CD4-positive, alpha-beta T cell treated with Interleukin-15 for 4 hours (primary cell): ENCODE measurements at regions not wholly inside any gene's neighbourhood (a gene's known extent, or its start where the extent isn't known, plus 50 kb on each side); places are given as distances from the start of the nearest gene placed in this dataset.
"Not testable (repeated sequence)": the region's sequence is repeated elsewhere in the genome, so short reads cannot be mapped to it uniquely, and the experiment has no call there.

Source experiments
- DNase-seq: peaks from one replicate; pipeline ENCODE4 v3.0.0-alpha.2; 2020; ENCODE audit warnings: low spot score

- no peak for DNase-seq
Measured at GRCh38 chr6:164826831-164827468, 482.5 kb downstream of the C6orf118 start.

GRCh38 chr6:164825386-164825785, 484.0 kb downstream of the C6orf118 start:
- DNase-seq, result no peak

GRCh38 chr6:164817662-164818061, 491.7 kb downstream of the C6orf118 start:
- DNase-seq, result no peak

DNA sequence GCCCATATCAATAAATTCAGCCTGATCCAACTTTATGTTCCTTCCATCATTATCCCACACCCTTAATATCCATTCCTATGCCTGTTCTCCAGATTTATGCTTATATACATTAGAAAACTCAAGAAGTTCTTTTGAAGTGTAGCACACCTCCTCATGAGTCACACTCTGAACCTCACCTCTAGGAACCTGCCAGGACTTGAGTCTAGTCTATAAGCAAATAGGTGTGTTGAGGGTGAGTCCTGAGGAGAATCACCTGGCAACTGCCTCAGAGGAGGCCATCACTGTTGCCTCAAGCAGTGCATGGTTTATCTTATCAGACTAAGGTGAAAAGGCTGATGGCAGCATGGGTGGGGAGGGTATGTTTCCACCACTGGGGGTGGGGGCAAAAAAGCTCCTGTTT, 496.7 kb downstream of the C6orf118 start:
- DNase-seq, result no peak

DNA sequence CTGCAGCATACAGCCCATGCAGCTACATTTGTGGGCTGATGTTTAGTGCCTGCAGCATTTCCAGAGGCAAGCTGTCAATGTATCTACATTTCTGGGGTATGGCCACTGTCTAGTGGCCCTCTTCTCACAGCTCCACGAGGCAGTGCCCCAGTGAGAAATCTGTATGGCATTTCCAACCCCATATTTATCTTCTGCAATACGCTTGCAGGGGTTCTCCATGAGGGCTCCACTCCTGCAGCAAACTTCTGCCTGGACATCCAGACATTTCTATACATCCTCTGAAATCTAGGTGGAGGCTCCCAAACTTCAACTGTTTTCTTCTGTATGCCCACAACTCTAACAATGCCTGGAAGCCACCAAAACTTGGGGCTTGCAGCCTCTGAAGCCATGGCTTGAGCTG, 502.3 kb downstream of the C6orf118 start:
- no peak for DNase-seq

GRCh38 chr6:164795056-164795815, 514.2 kb downstream of the C6orf118 start:
- no peak for DNase-seq

DNA sequence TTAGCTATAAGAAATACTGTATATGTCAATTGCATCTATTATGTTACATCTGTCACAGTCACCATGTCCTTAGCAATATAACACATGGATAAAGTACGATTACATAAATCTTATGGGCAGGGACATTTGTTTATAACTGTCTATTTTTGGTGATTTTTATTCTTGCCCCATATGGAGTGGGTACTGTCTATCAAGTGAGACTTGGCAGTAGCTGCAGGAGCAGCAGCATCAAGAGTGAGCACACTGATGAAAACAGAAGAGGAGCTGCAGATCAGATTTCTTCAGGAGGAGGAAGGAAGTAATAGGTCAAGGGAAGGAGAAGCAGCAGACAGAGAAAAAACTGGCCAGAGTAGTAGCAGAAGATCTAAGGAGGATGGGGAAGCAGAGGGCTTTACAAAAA, 516.7 kb downstream of the C6orf118 start:
- no peak for DNase-seq

DNA sequence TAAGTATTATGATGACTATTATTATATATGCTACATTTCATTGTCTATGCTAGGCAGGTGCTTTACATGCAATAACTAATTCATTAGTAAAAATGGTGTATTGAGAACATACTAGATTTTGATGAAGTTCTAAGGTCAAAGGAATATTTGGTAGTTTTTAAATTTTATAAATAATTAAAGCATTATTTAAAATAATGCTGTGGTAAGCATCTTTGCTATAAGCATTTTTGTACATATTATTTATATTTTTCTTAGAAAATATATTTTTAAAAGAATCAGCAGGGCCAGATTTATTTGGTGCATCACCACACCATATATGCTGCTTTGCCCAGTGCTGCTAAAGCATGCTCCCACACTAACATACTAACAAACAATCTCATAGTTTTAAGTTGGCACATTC, 517.9 kb downstream of the C6orf118 start:
- no peak for DNase-seq

- no peak for DNase-seq
Measured at GRCh38 chr6:164763788-164764187, 545.6 kb downstream of the C6orf118 start.

DNA sequence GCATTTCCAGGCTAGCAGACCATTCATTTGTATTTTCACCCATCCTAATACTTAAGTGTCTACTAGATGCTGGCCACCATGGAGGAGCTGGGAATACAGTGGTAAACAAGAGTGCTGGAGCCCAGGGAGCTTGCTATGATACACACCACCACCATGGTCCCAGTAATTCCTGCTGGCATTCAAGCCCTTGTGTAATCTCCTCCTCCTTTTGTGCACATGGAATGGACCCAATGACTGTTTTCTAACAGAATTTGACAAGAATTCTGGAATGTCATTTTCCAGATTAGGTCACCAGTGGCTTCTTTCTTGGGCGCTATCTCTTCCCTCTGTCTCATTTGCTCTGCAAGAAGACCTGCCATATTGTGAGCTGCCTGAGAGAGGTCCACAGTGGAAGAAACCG, 552.0 kb downstream of the C6orf118 start:
- no peak for DNase-seq

DNA sequence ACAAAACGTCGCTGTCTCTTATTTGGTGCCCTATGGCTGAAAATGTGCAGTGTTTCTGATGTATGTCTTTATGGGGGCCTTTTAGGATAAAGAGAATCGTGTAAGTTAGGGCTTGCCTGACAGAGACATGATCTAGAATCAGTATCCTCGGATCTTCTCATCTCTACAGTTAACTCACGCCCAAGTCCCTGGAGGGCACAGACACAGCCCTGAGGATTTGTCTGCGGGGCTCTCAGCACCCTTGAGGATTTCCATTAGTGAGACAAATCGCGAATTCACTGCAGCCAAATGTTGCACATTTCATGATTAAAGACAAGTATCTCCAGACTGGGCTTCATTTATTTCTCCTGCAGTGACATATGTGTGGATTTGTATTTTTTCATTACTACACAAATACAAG, 552.7 kb downstream of the C6orf118 start:
- DNase-seq, result no peak

DNA sequence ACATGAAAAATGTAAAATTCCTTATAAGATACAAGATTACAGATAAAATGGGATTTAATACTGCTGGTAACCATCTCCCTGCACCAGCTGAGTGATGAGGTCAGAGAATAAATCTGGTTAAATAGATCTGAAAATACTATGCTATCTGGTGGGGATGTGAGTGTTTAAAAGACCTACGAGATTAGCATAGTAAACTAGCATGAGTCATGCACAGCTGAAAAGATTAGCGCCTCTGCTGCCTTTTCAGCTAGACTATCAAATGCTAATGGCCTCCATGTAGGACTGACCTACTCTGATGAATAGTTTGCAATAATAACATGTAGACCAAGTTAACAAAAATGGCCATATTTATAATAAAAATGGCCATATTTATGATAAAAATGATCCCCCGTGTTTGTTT, 553.3 kb downstream of the C6orf118 start:
- no peak for DNase-seq

GRCh38 chr6:164753517-164753916, 555.9 kb downstream of the C6orf118 start:
- DNase-seq, result no peak

- no peak for DNase-seq
Measured at GRCh38 chr6:164751395-164751794, 558.0 kb downstream of the C6orf118 start.

DNA sequence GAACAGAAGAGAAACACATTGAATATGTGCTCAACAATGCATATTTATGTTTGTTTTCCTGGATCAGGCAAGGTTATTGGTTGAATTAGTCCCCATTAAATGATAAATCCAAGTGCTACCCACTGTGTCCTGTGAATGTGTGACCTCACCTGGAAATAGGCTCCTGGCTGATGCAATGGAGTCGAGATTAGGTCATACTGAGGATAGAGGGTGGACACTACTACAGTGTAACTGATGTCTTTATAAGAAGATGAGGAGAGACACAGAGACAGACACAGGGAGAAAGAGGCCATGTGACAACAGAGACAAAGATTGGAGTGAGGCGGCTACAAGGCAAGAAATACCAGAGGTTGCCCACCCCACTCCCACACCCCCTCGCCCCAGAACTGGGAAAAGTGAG, 559.3 kb downstream of the C6orf118 start:
- DNase-seq, result no peak

DNA sequence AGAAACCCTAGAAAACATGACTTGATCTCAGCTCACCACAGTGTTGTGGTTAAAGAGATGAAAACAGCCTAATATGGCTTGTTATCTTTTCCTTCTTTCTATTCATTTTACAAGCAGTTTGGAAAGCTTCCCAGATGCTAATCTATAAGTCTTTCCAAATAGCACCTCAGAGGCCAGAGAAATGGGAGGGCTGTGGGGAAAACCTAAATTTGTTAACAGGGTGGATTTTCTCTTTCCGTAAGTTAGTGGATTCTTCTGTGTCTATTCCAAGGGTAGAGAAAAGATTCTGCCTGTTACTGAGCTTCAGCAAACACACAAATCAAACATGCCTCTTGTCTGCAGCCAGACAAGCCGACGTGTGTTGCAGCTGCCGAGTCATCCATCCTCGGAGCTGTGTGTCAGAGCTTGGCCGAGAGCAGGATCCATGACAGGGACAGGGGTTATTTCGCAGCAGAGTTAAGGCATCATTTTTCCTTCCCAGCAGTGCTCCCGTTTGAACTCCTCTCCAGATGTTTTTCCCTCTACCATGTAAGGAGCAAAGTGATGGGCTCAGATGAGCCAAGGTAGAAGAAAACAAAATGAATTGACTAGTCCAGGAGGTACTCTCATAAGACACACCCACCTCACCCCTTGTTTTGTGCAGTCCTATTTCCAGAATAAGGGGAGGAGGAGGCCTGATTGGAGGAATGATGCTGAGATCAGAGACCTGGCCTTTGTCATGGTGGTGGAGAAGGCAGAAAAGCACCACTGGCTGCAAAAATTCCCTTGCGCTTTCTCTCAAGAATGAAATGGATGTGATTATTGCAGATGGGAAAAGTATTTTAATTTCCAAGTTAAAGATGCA, 560.0 kb downstream of the C6orf118 start:
- no peak for DNase-seq

GRCh38 chr6:164744301-164744700, 565.1 kb downstream of the C6orf118 start:
- no peak for DNase-seq

GRCh38 chr6:164741938-164742451, 567.4 kb downstream of the C6orf118 start:
- no peak for DNase-seq

GRCh38 chr6:164736090-164736489, 573.3 kb downstream of the C6orf118 start:
- DNase-seq, result not testable (repeated sequence)

DNA sequence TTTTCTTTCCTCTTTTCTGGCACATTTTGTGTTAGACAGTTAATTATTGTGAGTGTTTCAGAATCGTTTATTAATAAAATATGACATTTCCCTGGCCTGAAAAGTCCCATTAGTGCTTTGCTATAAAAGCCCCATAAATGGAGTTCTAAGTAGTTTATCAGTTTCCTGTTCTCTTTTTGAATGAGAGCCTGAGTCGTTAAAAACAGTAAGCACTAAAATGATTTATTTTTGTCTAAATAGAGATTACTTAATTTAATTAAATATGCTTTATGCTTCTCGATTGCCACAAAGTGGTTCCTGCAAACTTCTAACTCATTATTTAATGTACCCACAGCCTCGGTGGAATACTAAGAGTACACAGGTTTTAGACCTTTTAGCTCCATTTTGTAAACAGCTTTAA, 577.9 kb downstream of the C6orf118 start:
- no peak for DNase-seq

DNA sequence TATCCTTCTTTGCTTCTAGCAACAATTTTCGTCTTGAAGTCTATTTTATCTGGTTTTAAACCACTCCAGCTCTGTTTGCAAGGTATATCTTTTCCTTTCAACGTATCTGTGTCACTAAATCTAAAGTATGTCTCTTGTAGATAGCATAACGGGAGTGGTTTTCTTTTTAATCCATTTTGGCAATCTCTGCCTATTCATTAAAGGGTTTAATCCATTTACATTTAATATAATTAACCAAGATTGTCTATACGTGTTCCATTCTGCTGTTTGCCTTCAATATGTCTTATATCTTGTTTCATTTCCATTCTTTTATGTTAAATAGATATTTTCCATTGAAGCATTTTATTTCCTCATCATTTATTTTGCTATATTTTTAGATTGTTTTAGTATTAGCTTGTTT, 587.9 kb downstream of the C6orf118 start:
- no peak for DNase-seq

DNA sequence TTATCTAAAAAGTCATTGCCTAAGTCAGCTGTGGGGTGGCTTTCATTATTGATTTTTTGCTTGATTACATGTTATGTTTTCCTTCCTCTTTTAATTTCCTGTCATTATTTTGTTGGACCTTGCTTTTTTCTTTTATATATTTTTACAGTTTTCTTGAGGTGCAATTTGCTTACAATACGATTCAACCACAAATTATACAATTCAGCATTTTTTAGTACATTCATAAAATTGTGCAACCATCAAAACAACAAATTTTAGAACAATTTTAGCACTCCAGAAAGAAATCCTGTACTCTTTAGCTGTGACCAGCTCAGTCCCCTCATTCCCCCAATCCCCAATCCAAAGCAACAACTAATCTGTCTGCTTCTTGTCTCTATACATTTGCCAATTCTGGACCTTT, 608.9 kb downstream of the C6orf118 start:
- DNase-seq, result no peak

DNA sequence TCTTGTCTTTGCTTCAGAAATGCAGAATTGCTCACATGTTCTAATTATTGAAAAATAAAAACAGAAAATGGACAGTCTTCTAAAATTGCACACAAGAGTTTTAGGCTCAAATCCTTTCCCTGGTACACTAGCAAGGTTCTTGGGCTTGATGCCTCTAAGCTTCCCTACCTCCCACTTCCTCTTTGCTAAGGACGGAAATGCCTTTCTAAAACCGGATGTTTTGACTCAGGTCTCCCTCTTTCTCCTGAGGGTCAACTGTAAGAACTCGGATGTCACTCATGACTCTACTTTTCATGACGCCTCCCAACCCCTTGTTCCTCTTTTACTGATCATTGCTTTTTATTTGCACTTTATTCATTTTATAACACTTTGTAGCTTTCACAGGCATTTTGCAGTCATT, 613.5 kb downstream of the C6orf118 start:
- no peak for DNase-seq
